GM18511 (cell line): ENCODE measurements at regions not wholly inside any gene's neighbourhood (a gene's known extent, or its start where the extent isn't known, plus 50 kb on each side); places are given as distances from the start of the nearest gene placed in this dataset.
A peak's percentile ranks its signal among the peaks of the same experiment; 100 is the strongest.
"Not testable (repeated sequence)": the region's sequence is repeated elsewhere in the genome, so short reads cannot be mapped to it uniquely, and the experiment has no call there.

Experiments
- ATAC-seq: cut with Tn5 transposase; IDR thresholded peaks from one replicate; pipeline ENCODE4 v1.9.1; 2021; ENCODE audit warnings: mild to moderate bottlenecking, moderate library complexity; ENCODE audit not compliant: unreplicated experiment

DNA sequence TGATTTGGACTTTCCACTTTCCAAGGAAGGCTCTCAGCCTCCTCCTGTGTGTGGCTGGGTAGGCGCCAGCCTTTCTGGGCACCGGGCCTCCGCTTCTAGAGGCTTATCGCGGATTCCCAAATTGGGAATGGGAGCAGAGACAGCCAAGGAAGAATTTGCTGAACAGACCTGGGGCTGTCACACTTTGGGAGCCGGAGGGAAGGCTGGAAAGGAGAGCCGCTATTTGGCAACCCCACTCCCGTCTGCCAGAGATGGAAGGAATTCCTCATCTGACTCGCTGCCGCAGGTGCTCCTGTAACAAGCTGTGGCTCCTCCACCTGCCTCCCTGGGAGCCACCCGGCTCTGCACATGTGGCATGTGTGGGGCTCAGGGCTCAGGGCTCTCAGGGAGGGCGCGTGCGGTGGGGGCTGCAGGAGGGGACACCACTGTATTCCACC, 50.8 kb upstream of the ECHDC3 start:
- ATAC-seq = no peak

DNA sequence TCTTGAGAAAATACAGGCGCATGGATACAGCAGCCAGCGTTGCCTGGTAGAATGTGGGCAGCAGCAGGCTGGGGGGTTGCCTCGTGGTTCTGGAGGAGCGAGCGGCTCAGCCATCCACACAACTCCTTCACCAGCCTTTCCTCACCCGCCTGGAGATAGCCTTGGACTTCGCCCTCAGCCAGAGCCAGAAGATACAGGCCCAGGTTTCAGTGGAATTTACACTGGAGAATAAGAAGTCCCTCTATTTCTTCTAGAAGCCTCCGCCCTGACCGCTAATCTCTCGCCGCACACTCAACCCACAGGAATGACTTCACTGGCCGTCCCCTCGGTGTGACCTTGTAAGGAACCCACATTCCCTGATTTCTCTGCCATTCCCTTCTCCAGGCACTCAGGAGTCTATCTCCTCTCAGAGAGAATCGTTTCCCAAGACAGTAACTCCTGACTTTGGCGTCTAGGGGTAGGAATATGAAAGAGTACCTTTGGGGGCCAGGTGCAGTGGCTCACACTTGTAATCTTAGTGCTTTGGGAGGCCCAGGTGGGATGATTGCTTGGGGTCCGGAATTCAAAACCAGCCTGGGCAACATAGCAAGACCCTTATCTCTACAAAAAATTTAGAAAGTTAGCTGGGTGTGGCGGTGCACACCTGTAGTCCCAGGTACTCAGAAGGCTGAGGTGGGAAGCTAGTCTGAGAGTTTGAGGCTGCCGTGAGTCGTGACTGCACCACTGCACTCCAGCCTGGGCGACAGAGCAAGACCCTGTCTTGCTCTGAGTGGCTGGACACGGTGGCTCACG, 52.0 kb upstream of the ECHDC3 start:
- no peak for ATAC-seq

DNA sequence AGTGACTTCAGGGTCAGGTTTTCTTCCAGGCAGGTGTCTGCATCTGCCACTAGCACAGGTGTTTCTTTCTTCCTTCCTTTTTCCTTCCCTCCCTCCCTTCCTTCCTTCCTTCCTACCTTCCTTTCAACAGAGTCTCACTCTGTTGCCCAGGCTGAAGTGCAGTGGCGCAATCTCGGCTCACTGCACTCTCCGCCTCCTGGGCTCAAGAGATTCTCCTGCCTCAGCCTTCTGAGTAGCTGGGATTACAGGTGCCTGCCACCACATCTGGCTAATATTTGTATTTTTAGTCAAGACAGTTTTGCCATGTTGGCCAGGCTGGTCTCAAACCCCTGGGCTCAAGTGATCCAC, 53.8 kb upstream of the ECHDC3 start:
- ATAC-seq = not testable (repeated sequence)

DNA sequence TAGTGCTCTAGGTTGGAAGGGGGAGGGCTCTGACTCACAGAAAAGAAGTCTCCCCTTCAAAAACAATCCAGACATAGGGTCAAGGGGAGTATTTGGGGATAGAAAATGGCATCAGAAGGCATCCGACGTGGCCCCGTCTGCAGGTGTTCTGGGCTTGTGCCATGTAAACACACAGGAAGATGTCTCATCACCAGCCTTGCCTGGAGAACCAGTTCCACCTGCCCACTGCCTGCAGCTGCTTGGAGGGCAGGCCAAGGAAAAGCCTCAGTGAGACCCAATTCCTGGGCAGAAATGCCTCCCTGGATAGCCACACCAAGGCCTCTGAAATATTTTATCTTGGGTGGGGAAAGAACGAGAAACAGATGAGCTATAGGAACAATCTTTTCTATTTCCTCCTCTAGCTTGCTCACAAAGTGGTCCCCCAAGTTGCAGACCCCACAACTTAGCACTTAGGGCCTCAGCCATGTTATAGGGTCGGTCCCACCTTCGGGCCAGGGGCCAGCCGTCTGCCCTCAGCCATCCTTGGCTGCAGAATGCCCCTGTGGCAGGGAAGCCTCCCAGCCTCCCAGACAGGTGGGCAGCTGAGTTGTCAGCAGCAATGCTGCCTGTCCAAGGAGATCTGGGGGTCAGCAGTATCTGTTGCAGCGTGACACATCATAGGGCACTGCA, 54.3 kb upstream of the ECHDC3 start:
- ATAC-seq = no peak

DNA sequence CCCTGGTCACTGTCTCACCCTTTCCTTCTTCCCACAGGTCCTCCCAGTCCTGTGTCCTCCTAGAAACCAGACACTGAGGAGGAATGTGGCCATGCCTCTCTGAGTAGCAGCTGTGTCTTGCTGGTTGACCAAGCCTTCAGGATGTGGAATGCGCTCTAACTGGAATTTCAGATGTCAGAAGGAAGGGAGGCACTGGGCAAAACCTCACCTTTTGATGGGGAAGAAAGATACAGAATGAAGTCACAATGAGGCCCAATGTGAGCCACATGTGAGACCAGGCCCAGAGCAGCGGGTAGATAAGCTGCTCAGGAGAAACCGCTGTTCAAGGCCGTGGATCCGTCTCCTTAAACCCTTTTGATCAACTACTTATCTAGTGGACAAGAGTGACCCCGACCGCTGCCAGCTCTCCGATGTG, 54.8 kb upstream of the ECHDC3 start:
- ATAC-seq = no peak

DNA sequence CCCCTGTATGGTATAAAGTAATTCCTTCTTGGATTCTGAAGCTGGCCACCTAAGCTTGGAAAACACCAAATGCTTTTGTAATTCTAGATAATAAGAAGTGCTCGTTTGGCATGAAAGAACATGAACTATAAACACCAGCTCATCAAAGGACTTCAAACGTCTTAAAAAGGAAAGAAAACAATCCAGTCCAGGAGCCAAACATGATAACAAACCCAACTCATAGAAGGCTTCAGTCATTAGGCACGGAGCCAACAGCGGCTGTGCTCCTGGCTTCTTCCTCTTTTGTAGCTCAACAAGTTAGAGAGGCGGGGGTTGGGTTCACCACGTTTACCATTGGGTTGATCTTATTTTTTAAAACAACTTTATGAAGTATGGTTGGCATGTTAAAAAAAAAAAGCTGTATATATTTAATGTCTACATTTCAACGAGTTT, 56.4 kb upstream of the ECHDC3 start:
- ATAC-seq = peak; percentile 27

DNA sequence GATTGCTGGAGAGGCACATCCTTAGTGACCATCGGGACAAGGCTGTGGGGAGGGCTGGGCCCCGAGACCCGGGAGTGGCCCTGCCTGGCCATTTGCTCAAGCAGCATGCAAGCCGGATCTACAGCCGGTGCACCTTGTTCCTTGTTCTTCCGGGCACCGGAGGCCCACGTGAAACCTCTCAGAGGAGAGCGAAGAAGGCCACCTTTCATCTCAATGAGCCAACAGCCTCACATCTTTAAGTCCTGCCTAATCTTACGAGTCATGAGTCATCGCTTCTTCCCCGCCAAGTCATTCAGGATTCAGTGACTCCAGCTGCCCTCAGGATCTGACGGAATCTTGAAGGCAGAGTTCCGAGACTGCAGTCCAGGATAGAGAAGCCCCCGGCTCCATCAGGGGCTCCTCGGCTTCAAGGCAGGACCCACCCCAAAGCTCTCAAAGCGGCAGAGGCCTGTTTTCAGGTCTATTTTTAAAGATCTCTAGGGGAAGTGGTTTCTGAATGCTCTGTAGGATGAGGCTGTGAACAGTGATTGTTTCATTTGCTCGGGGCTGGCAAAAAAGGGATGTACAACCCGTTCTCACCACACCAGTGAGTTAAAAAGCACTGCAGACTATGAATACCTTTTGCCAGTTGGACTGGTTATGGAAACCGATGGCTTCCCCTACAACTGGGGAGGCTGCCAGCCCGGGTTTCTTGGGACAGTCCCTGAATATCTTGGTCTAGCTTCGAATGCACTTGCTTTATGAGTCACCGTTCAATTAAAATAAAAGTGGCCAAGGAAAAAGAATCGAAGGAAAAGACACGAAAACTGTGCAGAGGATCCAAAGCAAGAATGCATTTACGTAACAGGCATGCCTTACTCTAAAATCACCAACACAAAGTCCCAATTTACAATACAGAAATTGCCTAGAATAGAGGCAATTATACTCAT, 57.2 kb upstream of the ECHDC3 start:
- peak; percentile 78 for ATAC-seq

DNA sequence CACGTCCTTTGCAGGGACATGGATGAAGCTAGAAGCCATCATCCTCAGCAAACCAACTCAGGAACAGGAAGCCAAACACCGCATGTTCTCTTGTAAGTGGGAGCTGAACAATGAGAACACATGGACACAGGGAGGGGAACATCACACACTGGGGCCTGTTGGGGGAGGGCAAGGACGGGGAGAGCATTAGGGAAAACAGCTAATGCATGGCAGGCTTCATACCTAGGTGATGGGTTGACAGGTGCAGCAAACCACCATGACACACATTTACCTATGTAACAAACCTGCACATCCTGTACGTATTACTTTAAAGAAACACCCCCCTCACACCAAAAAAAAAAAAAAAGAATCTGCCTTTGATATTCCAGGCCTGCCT, 57.9 kb upstream of the ECHDC3 start:
- ATAC-seq = peak; percentile 18

DNA sequence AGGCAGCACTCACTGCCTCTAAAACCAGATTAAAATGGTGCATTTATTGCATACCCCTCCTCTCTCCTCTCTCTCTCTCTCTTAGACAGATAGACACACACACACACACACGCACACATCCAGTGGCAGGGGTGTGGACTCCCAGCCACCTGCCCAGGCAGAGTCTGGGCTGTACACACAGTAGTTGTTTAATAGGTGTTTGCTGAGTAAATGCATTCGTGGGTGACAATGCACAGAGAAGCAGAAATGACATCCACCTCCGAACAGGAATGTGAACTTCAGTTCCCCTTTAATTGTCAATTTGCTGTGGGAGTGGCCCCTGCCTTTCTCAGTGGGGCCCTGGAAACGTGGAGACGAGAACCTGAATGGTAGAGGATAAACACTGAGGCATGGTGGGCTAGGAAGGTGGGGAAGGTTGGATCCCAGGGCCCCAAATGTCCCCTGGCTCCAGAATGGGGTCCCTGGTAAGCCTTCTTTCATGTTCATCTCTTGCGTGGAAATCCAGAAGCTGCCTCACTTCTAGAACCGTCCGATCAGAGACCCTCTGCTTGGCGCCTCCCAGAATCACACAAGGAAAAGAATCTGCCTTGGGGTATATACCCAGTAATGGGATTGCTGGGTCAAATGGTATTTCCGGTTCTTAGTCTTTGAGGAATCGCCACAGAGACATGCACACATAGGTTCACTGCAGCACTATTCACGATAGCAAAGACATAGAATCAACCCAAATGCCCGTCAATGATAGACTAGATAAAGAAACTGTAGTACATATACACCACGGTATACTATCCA, 58.5 kb upstream of the ECHDC3 start:
- no peak for ATAC-seq

DNA sequence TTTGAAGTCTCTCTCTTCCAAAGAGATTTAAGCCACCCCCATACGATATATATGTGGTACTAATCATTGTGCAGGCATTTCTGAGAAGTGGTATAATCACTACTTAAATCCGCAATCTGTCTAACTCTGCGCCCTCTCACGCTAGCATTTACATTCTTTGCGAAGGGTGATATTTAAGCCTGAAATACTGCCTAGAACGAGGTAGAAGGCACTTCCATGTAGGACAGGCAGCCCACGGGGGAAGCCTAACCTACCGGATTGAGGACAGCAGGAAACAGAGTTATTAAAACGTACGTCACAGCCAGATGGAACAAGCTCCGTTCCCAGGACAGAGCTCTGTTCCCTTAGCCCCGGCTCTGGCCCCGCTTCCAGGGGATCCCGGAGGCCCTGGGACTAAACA, 59.3 kb upstream of the ECHDC3 start:
- no peak for ATAC-seq

DNA sequence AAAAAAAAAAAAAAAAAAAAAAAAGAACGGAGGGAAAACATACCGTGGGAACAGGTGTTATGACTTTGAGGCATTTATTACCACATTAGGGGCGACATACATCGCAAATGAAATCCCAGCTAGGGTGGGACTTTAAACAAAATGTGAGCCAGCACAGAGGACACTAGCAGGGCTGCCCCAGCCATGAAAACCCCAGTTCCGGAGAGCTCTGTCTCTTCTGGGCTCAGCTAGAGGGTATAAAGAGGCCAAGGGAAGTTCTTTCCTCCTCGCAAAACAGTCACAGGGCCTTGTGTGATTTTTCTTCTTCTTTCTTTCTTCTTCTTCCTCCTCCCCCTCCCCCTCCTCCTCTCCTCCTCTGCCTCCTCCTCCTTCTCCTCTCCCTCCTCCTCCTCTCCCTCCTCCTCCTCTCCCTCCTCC, 59.9 kb upstream of the ECHDC3 start:
- ATAC-seq = no peak

DNA sequence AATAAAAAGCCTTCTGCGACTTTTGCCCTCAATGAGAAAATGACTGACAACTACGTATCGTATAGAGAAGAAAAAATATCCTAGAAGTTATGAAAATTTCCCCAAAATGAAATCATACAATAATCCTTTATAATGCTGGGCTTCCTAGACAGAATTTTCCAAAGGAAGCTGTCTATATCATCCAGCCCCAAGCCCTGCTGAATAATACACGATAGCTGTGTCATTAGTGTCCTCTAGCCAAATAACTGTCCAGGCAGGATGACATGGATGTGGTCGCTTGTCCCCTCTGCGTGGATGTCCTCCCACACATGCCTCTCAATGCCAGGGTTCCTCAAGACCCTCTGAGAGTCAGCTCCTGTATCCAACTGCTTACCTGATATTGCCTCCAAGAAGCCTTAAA, 61.7 kb upstream of the ECHDC3 start:
- no peak for ATAC-seq

DNA sequence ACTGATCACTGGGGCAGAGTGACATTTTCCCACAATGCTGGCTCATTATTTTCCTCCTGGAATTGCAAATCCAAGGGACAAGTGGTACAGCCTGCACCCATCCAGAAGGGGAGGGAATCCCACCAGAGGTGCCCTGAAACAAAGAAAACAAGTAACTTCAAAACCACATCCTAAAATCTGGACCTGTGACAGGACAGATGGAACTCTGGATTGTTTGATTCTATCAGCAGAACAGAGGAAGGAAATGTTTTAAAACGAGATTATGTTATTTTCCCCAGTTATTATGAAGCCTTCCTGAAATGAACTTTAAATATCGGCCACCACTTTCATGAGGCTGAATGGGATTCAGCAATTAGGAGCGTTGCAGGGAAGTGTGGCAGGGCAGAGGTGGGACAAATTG, 62.2 kb upstream of the ECHDC3 start:
- no peak for ATAC-seq

DNA sequence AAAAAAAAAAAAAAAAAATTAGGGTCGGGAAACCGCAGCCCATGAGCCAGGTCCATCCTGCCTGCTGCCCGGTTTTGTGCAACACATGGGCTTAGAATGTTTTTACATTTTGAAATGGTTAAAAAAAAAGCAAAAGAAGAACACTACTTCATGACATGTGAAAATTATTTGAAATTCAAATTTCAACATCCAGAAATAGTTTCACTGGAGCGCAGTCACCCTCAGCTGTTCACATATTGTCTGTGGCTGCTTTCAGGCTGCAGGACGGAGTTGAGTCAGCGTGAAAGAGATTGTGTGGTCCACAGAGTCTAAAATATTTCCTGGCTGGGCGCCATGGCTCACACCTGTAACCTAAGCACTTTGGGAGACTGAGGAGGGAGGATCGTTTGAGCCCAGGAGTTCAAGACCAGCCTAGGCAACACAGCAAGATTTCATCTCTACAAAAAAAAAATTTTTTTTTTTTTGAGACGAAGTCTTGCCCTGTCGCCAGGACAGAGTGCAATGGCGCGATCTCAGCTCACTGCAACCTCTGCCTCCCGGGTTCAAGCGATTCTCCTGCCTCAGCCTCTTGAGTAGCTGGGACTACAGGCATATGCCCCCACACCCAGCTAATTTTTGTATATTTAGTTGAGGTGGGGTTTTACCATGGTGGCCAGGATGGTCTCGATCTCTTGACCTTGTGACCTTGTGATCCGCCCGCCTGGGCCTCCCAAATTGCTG, 63.9 kb upstream of the ECHDC3 start:
- peak; percentile 94 for ATAC-seq

DNA sequence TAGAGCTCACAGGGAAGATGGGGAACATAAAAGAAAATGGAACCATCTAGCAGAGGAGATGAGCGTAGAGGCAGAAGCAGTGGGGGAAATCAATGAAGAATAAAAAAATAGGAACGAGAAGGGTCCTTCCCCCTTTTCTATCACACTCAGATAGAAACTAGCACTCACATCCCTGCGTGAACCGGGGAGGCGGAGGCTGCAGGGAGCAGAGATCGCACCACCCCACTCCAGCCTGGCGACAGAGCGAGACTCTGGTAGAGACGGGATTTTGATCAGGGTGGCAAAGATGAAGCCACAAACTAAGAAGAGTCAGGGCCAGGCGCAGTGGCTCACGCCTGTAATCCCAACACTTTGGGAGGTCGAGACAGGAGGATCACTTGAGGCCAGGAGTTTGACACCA, 64.7 kb upstream of the ECHDC3 start:
- ATAC-seq = peak; percentile 38

DNA sequence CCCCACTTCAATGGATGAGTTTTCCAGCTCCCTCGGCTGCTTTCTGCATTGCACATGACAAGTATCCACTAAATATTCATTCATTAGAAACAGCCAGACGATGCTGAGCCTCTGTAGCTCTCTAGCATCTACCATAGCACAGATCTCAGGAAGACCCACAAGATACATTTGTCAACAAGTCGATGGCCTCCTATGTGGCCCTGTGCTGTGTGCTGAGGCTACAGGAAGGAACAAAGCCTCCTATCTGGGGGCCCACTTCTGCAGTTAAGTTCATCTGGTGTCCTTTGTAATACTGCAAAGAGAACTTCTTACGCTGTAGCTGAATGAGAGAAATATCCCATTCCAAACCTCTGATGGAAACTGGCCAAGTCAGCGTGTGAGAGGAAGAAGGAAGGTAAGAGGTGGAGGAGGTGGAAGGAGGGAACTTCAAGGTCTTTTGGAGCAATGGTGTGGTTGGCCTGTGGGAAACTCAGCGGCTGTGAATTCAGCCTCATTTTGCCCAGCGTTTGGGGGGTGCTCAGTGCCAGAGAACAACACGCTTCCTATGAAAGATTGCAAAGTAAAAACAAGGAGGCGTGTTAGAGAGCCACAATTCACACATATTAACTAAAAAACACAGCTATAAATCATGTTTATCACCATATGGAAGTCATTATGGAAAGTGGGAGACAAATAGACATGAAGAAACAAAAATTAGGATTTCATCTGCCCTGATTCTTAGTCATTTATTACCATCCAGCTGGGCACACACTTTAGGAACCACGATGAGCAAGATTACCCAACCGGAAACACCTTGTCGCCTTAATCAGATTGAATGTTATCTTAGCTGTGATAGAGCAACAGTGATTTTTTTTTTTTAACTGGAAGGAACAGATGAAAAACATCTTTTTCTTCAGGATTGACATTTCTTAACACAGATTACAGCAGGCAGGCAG, 62.2 kb upstream of the USP6NL start:
- ATAC-seq = no peak

DNA sequence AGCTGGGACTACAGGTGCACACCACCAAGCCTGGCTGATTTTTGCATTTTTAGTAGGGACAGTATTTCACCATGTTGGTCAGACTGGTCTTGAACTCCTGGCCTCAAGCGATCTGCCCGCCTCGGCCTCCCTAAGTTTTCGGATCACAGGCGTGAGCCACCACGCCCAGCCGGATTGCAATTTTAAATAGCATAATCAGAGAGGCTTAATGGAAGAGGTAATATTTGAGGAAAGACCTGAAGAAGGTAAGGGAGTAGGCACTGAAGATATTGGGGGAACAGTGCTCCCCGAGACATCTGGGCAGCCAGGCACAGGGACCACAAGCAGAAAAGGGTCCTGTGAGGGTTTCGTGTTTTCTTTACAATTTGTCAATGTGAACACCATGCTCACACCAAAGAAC, 61.4 kb upstream of the USP6NL start:
- no peak for ATAC-seq

DNA sequence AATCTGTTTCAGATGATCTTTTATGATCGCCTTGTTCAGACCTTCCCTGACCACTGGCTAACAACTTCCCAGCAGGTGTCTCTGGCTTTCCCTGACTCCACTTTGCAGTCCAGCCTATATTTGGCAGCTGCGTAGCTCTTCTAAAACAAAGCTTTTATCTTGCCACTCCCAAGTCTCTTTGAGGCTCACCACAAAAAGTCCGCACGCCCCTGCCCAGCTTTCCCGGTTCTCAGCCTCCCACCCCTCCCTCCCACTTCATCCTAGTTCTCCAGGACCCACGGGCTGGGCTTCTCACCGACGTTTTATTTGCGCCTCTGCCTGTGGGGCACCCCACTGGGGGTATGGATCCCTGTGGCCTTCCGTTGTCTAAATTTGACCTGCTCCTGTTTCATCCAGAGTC, 58.9 kb upstream of the USP6NL start:
- no peak for ATAC-seq
